ENCODE measurements at regions not wholly inside any gene's neighbourhood (a gene's known extent, or its start where the extent isn't known, plus 50 kb on each side); places are given as distances from the start of the nearest gene placed in this dataset.

GRCh38 chr2:14544247-14544646, 88.3 kb upstream of the LRATD1 start:
- no peaks in the 10 kb centered on the region for H3K27me3 ChIP-seq
- no peak for DNase-seq
- no peak overlapping the region for H3K27ac ChIP-seq
- TF ChIP-seq POLR2A (IDR thresholded peaks at IDR 0.05), result no peak
- TF ChIP-seq, protein P1, sequence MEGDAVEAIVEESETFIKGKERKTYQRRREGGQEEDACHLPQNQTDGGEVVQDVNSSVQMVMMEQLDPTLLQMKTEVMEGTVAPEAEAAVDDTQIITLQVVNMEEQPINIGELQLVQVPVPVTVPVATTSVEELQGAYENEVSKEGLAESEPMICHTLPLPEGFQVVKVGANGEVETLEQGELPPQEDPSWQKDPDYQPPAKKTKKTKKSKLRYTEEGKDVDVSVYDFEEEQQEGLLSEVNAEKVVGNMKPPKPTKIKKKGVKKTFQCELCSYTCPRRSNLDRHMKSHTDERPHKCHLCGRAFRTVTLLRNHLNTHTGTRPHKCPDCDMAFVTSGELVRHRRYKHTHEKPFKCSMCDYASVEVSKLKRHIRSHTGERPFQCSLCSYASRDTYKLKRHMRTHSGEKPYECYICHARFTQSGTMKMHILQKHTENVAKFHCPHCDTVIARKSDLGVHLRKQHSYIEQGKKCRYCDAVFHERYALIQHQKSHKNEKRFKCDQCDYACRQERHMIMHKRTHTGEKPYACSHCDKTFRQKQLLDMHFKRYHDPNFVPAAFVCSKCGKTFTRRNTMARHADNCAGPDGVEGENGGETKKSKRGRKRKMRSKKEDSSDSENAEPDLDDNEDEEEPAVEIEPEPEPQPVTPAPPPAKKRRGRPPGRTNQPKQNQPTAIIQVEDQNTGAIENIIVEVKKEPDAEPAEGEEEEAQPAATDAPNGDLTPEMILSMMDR (IDR thresholded peaks at IDR 0.05), result no peak
- H3K36me3 ChIP-seq, result no peaks in the 10 kb centered on the region
- H3K9me3 ChIP-seq, result no peaks in the 10 kb centered on the region
- no peak overlapping the region for H3K4me3 ChIP-seq
- H3K4me1 ChIP-seq, result no peaks in the 10 kb centered on the region

- no peak for DNase-seq
- TF ChIP-seq, protein P1 (IDR thresholded peaks at IDR 0.05), result no peak
- no peak for TF ChIP-seq POLR2A (IDR thresholded peaks at IDR 0.05)
- no peaks in the 10 kb centered on the region for H3K9me3 ChIP-seq
- no peak overlapping the region for H3K27ac ChIP-seq
- H3K27me3 ChIP-seq, result no peaks in the 10 kb centered on the region
- H3K4me1 ChIP-seq, result no peaks in the 10 kb centered on the region
- H3K36me3 ChIP-seq, result no peaks in the 10 kb centered on the region
- no peak overlapping the region for H3K4me3 ChIP-seq
Observed at GRCh38 chr2:14547830-14548229, 84.7 kb upstream of the LRATD1 start.

DNA sequence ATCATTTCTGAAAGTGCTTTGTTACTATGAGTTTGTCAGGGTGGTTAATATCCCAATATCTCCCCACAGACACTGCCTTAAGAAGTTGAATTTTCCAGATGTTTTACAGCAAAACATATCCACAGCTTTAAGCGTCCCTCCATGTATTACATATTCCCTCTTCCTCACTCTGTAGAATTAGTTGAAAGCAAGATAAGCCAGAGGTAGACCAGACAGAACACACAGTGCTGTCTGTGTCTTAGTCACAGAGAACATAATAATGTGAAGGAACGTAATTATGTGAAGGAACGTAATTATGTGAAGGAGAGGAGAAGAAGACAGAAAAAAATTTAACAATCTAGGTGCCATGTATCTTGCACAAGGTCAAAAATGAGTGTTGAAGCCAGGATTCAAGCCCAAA, 81.9 kb upstream of the LRATD1 start:
- H3K27ac ChIP-seq, result no peak overlapping the region
- no peak for DNase-seq
- H3K4me1 ChIP-seq, result no peaks in the 10 kb centered on the region
- TF ChIP-seq, protein P1 (IDR thresholded peaks at IDR 0.05), result no peak
- no peak for TF ChIP-seq POLR2A (IDR thresholded peaks at IDR 0.05)
- H3K4me3 ChIP-seq, result no peak overlapping the region
- no peaks in the 10 kb centered on the region for H3K36me3 ChIP-seq
- no peaks in the 10 kb centered on the region for H3K9me3 ChIP-seq
- H3K27me3 ChIP-seq, result no peaks in the 10 kb centered on the region

- Histone ChIP-seq H3K4me1 (peaks cover 0 to under 1% (median 0%) of the 10 kb centered on the region in 4 donors), H3K4me3 (no peak overlapping the region), H3K27me3 (no peaks in the 10 kb centered on the region), H3K27ac (no peak overlapping the region), H3K36me3 (no peaks in the 10 kb centered on the region), H3K9me3 (no peaks in the 10 kb centered on the region)
- no peak for DNase-seq
- TF ChIP-seq, protein P1 (IDR thresholded peaks at IDR 0.05), result no peak
- no peak for TF ChIP-seq POLR2A (IDR thresholded peaks at IDR 0.05)
Observed at GRCh38 chr2:14551069-14551468, 81.4 kb upstream of the LRATD1 start.

GRCh38 chr2:14552286-14552685, 80.2 kb upstream of the LRATD1 start:
- no peak for TF ChIP-seq POLR2A (IDR thresholded peaks at IDR 0.05)
- TF ChIP-seq, protein P1 (IDR thresholded peaks at IDR 0.05), result no peak
- no peak overlapping the region for H3K27ac ChIP-seq
- H3K27me3 ChIP-seq, result no peaks in the 10 kb centered on the region
- H3K9me3 ChIP-seq, result no peaks in the 10 kb centered on the region
- H3K36me3 ChIP-seq, result no peaks in the 10 kb centered on the region
- H3K4me1 ChIP-seq, result peaks cover 0 to 6% (median 0%) of the 10 kb centered on the region in 4 donors
- no peak overlapping the region for H3K4me3 ChIP-seq
- no peak for DNase-seq

GRCh38 chr2:14552818-14553217, 79.7 kb upstream of the LRATD1 start:
- Histone ChIP-seq H3K9me3 (no peaks in the 10 kb centered on the region), H3K27ac (no peak overlapping the region), H3K27me3 (no peaks in the 10 kb centered on the region), H3K4me3 (no peak overlapping the region), H3K36me3 (no peaks in the 10 kb centered on the region), H3K4me1 (peaks cover 0 to 6% (median 0%) of the 10 kb centered on the region in 4 donors)
- TF ChIP-seq, protein P1 (IDR thresholded peaks at IDR 0.05), result no peak
- DNase-seq, result no peak

Measured in Peyer's patch (tissue), 4 donors.